ENCODE measurements at regions not wholly inside any gene's neighbourhood (a gene's known extent, or its start where the extent isn't known, plus 50 kb on each side); places are given as distances from the start of the nearest gene placed in this dataset.

DNA sequence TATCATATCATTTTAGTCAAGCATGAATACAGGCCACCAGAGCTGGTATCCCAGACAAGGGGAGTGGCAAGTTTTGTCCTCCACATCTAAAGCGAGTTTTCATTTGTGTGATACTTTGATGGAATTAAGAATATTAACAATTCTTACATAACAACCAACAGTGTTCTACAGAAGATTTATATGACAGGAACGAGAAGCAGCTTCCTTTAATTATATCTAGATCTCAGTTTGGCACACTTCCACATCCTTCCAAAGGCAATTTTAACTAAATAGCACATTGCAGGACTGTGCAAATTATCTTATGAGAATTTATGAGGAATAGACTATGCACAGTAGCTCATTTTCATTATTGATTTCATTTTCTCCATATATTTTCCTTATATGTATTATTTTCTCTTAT, 121.2 kb upstream of the GUCY1A1 start:
- ATAC-seq: no peak
- Mint-ChIP-seq H3K27me3 (no peaks in the 10 kb centered on the region), H3K4me3 (no peak overlapping the region), H3K4me1 (no peaks in the 10 kb centered on the region), H3K27ac (no peak overlapping the region), H3K36me3 (no peaks in the 10 kb centered on the region), H3K9me3 (no peaks in the 10 kb centered on the region)

DNA sequence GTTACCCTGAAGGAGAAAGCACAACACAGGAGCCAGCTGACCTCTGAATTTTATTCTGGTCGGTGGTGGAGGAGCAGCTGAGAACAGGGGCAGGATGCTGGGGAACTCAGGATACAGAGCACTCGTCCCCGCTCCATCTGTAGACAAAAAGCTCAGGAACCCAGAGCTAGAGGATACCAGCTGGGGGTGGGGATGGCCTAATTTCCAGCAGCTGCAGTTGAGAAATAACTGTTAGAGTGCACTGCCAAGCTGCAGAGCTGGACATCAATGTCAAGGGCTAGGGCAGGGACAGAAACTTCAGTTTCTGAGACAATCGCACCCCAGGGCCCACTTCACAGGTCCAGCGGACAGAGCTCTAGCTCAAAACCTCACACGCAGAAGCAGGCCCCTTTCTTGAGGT, 122.1 kb upstream of the GUCY1A1 start:
- Mint-ChIP-seq H3K9me3 (no peaks in the 10 kb centered on the region), H3K36me3 (no peaks in the 10 kb centered on the region), H3K27me3 (no peaks in the 10 kb centered on the region), H3K4me1 (no peaks in the 10 kb centered on the region), H3K27ac (no peak overlapping the region), H3K4me3 (no peak overlapping the region)
- no peak for ATAC-seq

- no peak for ATAC-seq
- H3K9me3 Mint-ChIP-seq: no peaks in the 10 kb centered on the region
- no peaks in the 10 kb centered on the region for H3K4me1 Mint-ChIP-seq
- H3K27me3 Mint-ChIP-seq: no peaks in the 10 kb centered on the region
- H3K27ac Mint-ChIP-seq: no peak overlapping the region
- no peak overlapping the region for H3K4me3 Mint-ChIP-seq
- no peaks in the 10 kb centered on the region for H3K36me3 Mint-ChIP-seq
These were observed 123.4 kb upstream of the GUCY1A1 start for GRCh38 chr4:155543126-155543765.

GRCh38 chr4:155542415-155542814, 124.2 kb upstream of the GUCY1A1 start:
- ATAC-seq: no peak
- H3K4me1 Mint-ChIP-seq: no peaks in the 10 kb centered on the region
- H3K27ac Mint-ChIP-seq: no peak overlapping the region
- H3K4me3 Mint-ChIP-seq: no peak overlapping the region
- no peaks in the 10 kb centered on the region for H3K27me3 Mint-ChIP-seq
- no peaks in the 10 kb centered on the region for H3K9me3 Mint-ChIP-seq
- H3K36me3 Mint-ChIP-seq: no peaks in the 10 kb centered on the region

GRCh38 chr4:155541716-155542115, 124.9 kb upstream of the GUCY1A1 start:
- no peaks in the 10 kb centered on the region for H3K9me3 Mint-ChIP-seq
- no peak overlapping the region for H3K4me3 Mint-ChIP-seq
- ATAC-seq: no peak
- no peaks in the 10 kb centered on the region for H3K36me3 Mint-ChIP-seq
- H3K4me1 Mint-ChIP-seq: no peaks in the 10 kb centered on the region
- H3K27me3 Mint-ChIP-seq: no peaks in the 10 kb centered on the region
- H3K27ac Mint-ChIP-seq: no peak overlapping the region

GRCh38 chr4:155540698-155541097, 126.0 kb upstream of the GUCY1A1 start:
- H3K4me1 Mint-ChIP-seq: no peaks in the 10 kb centered on the region
- no peak for ATAC-seq

GRCh38 chr4:155539746-155540145, 126.9 kb upstream of the GUCY1A1 start:
- Mint-ChIP-seq H3K36me3 (no peaks in the 10 kb centered on the region), H3K4me3 (no peak overlapping the region), H3K27me3 (no peaks in the 10 kb centered on the region), H3K9me3 (peaks cover 4% of the 10 kb centered on the region), H3K27ac (no peak overlapping the region), H3K4me1 (no peaks in the 10 kb centered on the region)
- ATAC-seq: no peak

More at GRCh38 chr4:155540698-155541097, 126.0 kb upstream of the GUCY1A1 start:
- no peaks in the 10 kb centered on the region for H3K36me3 Mint-ChIP-seq
- no peak overlapping the region for H3K4me3 Mint-ChIP-seq
- no peak overlapping the region for H3K27ac Mint-ChIP-seq
- peaks cover 4% of the 10 kb centered on the region for H3K9me3 Mint-ChIP-seq
- no peaks in the 10 kb centered on the region for H3K27me3 Mint-ChIP-seq

DNA sequence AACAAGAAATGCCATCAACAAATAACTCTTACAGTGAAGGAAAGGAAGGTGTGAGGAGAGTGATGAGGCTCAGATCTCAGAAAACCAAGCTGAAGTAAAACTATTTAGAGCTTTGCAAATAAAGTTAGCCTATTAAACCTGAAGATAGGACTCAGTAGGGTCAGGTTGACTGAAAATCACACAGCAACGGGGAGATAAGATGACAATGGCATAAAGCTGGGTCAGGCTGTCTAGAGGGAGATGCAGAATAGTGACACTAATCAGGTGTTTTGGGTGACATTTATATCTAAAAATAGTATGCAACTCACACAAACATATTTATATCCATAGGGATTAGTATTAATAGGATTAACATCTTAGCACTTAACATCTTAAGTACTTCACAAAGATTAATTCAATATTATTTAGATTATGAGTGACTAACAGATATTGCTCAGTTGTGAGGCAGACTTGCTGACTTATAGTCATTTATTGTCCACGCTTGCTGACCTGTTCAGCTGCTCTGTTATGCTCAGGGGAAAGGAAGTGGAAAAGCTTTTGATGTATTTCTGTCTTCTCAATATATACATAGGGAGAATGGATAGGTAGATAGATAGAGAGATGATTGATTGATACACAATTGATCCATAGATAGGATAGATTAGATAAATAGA, 130.7 kb upstream of the GUCY1A1 start:
- no peak for ATAC-seq
- Mint-ChIP-seq H3K36me3 (no peaks in the 10 kb centered on the region), H3K4me1 (no peaks in the 10 kb centered on the region), H3K27ac (no peak overlapping the region), H3K9me3 (peaks cover 4% of the 10 kb centered on the region), H3K4me3 (no peak overlapping the region), H3K27me3 (no peaks in the 10 kb centered on the region)

DNA sequence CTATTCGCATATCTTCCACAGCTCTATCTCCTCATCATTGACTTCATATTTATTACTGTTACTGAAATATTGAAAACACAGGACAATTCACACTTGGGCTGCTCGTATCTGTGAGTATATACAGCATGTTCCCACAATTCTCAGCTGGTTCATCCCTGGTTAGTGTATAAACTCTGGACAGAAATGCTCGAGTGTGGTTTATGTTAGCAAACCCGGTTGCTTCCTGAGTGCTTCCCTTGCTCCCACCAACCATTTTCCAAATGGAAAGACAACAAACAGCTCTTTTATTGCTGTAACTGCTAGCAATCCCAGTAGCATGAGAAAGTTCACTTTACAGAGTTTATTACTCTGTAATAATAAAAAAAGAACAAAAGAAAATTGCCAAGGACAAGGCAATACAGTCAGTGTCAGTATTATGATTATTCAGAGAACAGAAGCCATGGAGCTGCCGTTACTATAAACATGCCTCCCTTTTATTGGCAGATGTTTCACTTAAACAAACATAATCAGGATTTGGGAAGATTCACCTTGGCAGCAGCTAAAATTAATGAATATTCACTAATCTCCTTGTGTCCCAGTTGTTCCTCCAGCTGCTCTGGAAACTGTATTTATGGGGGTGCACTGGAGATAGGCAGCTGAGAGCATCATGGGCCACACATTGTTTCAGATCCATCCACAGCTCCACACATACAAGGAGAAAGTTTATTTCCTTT, 134.1 kb upstream of the GUCY1A1 start:
- ATAC-seq: no peak
- no peaks in the 10 kb centered on the region for H3K4me1 Mint-ChIP-seq
- no peaks in the 10 kb centered on the region for H3K36me3 Mint-ChIP-seq
- peaks cover 4% of the 10 kb centered on the region for H3K9me3 Mint-ChIP-seq
- H3K27ac Mint-ChIP-seq: no peak overlapping the region
- no peaks in the 10 kb centered on the region for H3K27me3 Mint-ChIP-seq
- no peak overlapping the region for H3K4me3 Mint-ChIP-seq

DNA sequence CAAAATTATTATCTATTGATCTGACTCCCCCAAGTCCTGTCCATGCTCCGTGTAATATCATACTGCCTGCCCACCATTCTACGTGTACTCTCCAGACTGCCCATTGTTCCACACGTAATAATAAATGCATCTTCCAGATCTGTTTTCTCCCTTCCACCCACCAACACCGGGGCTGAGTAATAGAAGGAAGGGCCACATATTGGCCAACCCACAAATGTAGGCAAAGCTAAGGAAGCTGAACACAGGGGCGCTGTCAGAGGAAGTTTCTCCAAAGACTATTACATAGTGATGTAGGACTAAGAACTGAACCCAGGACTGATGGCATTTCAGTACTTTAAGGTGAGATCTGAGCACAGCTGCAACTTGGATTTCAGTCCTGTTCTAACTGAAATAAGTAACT, 135.8 kb upstream of the GUCY1A1 start:
- no peaks in the 10 kb centered on the region for H3K36me3 Mint-ChIP-seq
- no peaks in the 10 kb centered on the region for H3K9me3 Mint-ChIP-seq
- no peak overlapping the region for H3K27ac Mint-ChIP-seq
- ATAC-seq: no peak
- H3K4me1 Mint-ChIP-seq: no peaks in the 10 kb centered on the region
- no peak overlapping the region for H3K4me3 Mint-ChIP-seq
- no peaks in the 10 kb centered on the region for H3K27me3 Mint-ChIP-seq

DNA sequence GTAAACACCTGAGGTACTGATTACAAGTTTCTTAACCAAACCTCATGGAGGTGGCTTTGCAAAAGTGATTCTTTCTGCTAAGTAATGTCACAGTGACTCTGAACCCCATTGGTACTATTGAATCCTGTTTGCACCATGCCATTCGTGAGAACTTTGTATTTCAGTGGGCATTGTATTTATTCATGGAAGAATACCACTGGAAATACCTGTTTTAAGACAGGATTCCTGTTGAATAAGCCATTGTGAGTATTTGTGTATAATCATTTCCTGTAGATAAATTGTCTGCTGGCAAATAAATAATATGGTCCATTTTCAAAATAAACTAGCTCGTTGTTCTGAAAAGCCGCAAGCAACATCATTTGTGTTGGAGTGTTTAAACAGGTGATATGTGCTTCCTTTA, 136.4 kb upstream of the GUCY1A1 start:
- no peak overlapping the region for H3K4me3 Mint-ChIP-seq
- ATAC-seq: no peak
- H3K9me3 Mint-ChIP-seq: no peaks in the 10 kb centered on the region
- H3K4me1 Mint-ChIP-seq: no peaks in the 10 kb centered on the region
- H3K36me3 Mint-ChIP-seq: no peaks in the 10 kb centered on the region
- no peak overlapping the region for H3K27ac Mint-ChIP-seq
- no peaks in the 10 kb centered on the region for H3K27me3 Mint-ChIP-seq

GRCh38 chr4:155529716-155530115, 136.9 kb upstream of the GUCY1A1 start:
- no peaks in the 10 kb centered on the region for H3K27me3 Mint-ChIP-seq
- H3K4me3 Mint-ChIP-seq: no peak overlapping the region
- ATAC-seq: no peak

DNA sequence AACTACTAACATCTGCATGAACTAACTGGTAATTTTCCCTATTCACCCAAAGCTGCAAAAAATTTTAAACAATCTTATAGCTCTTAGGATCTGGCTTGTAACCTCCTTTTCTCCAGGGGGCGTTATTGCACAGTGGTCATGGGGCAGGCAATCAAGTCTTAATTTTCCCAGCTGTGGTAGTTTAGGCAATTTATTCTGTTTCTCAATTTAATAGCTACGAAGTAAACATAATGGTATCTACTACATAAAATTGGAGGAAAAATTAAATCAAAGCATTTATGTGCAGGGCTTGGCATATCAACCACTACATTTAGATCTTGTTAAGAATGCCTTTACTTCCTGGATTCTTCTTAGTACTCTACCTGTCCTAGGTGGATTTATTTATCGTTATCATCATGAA, 137.4 kb upstream of the GUCY1A1 start:
- Mint-ChIP-seq H3K9me3 (no peaks in the 10 kb centered on the region), H3K4me1 (no peaks in the 10 kb centered on the region), H3K36me3 (no peaks in the 10 kb centered on the region), H3K4me3 (no peak overlapping the region), H3K27ac (no peak overlapping the region), H3K27me3 (no peaks in the 10 kb centered on the region)
- ATAC-seq: no peak

More at GRCh38 chr4:155529716-155530115, 136.9 kb upstream of the GUCY1A1 start:
- Mint-ChIP-seq H3K36me3 (no peaks in the 10 kb centered on the region), H3K9me3 (no peaks in the 10 kb centered on the region), H3K27ac (no peak overlapping the region), H3K4me1 (no peaks in the 10 kb centered on the region)

DNA sequence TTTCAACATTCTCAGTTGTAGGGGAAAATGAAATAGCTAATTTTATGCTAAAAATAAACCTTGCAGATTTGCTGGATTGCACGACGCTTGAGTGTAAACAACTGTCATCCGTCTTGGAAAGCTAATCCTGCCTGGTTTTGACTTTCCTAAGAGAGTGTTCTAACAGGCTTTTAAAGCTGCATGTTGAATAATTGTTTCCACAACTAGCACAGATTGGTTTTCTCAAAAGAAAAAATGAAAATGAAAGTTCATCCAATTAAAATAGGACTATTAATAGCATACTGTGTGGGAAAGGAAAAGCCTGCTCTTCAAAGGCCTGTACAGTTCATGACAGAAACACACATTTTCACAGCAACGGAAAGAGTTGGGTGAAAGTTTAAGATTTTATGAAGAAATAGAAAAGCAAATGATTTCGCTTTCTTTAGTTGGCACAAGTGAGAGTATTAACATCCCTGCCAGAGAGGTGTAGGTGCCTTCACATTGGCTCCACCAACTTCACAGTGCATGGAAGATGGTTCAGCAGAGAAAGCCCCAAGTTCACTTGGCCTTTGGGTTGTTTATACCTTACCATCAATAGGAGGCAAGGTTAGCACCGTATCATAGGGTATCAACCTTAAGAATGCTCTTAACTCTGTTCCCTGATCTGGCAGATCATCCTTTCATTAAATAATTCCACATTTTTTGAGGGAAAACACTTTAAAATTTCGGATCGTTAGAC, 140.0 kb upstream of the GUCY1A1 start:
- H3K4me3 Mint-ChIP-seq: no peak overlapping the region
- H3K9me3 Mint-ChIP-seq: no peaks in the 10 kb centered on the region
- H3K27ac Mint-ChIP-seq: no peak overlapping the region
- no peak for ATAC-seq
- H3K36me3 Mint-ChIP-seq: no peaks in the 10 kb centered on the region
- no peaks in the 10 kb centered on the region for H3K4me1 Mint-ChIP-seq
- H3K27me3 Mint-ChIP-seq: no peaks in the 10 kb centered on the region

GRCh38 chr4:155524926-155525455, 141.7 kb upstream of the GUCY1A1 start:
- Mint-ChIP-seq H3K9me3 (no peaks in the 10 kb centered on the region), H3K4me3 (no peak overlapping the region), H3K4me1 (no peaks in the 10 kb centered on the region), H3K27me3 (no peaks in the 10 kb centered on the region), H3K36me3 (no peaks in the 10 kb centered on the region), H3K27ac (no peak overlapping the region)
- ATAC-seq: no peak
